H1 (cell line): ENCODE measurements at regions not wholly inside any gene's neighbourhood (a gene's known extent, or its start where the extent isn't known, plus 50 kb on each side); places are given as distances from the start of the nearest gene placed in this dataset.

Experiments
- CTBP2 ChIP-seq: IDR thresholded peaks from 2 replicates; pipeline ENCODE4 v1.7.0; 2011; ENCODE audit warnings: borderline replicate concordance, mild to moderate bottlenecking, moderate library complexity, mixed read lengths, low read length; ENCODE audit not compliant: insufficient read depth, insufficient read length

GRCh38 chr20:24164360-24164759 is 175.8 kb upstream of the GGTLC1 start (continued):
- TF ChIP-seq CTBP2, result no peak
